ENCODE measurements at regions not wholly inside any gene's neighbourhood (a gene's known extent, or its start where the extent isn't known, plus 50 kb on each side); places are given as distances from the start of the nearest gene placed in this dataset.
"Not testable (repeated sequence)": the region's sequence is repeated elsewhere in the genome, so short reads cannot be mapped to it uniquely, and the experiment has no call there.

DNA sequence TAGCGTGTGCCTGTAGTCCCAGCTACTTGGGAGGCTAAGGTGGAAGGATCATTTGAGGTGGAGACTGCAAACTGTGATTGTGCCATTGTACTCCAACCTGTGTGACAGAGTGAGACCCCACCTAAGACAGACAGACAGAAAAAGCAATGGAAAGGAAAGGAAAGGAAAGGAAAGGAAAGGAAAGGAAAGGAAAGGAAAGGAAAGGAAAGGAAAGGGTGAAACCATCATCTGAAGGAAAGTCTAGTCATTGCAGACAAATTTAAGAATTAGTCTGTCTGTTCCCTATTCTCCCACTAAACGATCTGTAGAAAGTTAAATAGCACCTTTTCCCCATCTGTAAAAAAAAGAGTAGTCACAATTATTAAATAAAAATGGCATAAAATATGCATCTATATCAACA, 91.1 kb upstream of the SKAP2 start:
- no peak for DNase-seq (ENCODE audit: low spot score)

DNA sequence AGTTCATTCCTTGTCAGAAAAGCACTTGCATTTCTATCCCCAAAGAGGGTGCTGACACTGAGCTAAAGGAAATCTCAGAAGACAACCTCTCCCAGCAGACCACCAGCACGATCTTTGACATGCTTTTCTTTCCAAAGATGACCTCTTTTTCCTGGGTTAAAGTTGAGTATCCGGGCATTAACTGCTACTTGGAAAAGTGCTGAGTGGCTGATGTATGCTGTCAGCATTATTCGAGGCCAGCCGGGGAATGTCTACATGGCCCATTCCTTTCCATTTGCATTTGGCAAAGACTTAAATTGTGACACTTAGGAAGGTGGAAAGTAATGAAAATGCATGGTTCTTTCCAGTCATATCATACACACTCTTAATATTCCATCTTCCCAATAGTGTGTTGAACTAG, 90.6 kb upstream of the SKAP2 start:
- DNase-seq (ENCODE audit: low spot score): no peak

DNA sequence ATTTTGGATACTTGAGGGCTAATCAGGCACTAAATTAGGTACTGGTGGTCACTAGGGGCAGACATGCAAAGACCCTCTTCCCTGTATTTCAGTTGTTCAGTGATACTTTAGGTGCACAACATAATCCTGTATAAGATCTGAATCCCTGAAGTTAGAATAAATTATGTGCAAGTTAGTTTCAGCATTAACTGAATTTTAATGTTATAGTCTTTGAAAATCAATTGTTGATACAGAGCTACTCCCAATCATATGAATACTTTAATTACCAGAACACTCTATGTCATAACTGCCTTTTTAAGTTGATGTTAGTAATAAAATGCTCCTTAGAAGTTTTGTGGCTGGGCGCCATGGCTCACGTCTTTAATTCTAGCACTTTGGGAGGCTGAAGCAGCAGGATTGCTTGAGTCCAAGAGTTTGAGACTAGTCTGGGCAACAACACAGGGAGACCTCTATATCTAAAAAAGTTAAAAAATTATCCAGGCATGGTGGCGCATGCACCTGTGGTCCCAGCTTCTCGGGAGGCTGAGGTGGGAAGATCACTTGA, 87.1 kb upstream of the SKAP2 start:
- no peak for DNase-seq (ENCODE audit: low spot score)

- DNase-seq (ENCODE audit: low spot score): no peak
Observed at GRCh38 chr7:26950889-26951288, 86.5 kb upstream of the SKAP2 start.

DNA sequence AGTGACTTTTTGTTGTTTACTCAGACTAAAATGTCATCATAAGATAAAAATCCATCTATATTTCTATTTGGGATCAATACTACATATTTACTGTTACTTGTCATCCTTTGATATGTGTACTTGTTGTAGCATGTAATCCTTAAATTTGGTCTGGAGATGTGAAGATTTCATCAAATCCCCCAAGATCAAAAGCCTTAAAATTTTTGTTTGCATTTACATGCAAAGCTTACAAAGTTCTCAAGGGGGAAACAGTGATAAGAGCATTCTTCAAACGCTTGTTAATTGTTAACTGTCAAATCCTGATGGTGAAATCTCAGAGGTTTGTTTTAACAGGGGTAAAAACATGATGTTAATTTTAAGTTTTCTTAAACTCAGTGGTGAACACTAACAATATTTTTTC, 84.9 kb upstream of the SKAP2 start:
- no peak for DNase-seq (ENCODE audit: low spot score)

DNA sequence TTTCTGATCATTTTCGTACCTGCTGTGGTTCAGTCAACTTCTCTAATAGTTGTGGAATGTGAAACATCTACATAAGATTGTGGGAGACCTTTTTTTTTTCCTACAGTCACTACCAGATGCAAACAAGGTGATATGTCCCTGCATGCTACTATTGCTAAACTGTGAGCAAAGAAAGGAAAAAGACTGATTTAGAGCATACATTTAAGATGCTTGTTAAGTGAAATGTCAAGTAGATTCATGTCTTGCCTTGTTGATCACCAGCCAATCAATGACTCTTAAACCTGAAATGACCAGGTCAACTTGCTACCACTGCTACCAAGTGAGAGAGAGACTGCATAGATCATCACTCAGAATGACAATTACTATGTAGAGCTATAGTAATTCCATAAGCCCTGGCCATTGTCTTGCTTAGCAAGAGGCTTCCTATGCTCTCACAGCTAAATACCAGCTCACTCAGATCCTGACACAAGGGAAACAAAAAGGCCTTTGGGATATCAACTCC, 84.3 kb upstream of the SKAP2 start:
- no peak for DNase-seq (ENCODE audit: low spot score)

DNA sequence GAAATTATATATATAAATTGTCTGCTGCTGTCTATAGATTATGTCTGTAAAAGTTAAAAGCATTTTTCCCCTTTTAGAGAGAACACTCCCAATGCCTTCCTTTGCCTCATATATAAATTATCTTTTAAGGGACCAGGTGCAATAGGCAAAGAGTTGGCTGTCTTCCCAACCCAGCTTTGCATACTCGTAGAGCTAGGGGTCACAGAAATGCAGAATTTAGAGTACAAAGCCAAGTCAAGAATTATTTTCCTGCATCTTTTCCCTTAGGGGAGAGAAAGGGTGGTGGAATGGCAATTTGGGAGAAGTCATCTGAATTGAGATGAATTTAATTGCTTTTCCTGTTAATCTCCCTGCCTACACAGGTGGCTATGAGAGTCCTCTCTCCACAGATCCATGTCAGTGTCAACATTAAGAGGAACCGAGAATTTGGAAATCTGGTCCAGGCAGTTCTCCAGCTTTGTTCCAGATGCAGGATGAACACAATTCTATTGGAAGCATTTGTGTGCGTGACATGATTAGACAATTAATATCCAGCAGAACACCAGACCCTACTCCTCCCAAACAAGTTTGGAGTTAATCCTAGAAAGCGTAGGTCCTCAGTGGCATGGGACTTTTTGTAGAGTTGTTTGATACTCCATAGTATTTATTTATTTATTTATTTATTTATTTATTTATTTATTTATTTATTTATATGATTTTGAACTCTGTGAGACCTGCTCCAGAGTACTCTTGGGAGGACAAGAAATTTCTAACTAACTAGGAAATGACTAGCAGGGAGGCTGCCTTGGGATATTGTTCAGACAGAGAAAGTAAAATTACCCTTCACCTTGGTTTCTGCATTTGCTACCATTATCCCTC, 80.3 kb upstream of the SKAP2 start:
- no peak for DNase-seq (ENCODE audit: low spot score)

DNA sequence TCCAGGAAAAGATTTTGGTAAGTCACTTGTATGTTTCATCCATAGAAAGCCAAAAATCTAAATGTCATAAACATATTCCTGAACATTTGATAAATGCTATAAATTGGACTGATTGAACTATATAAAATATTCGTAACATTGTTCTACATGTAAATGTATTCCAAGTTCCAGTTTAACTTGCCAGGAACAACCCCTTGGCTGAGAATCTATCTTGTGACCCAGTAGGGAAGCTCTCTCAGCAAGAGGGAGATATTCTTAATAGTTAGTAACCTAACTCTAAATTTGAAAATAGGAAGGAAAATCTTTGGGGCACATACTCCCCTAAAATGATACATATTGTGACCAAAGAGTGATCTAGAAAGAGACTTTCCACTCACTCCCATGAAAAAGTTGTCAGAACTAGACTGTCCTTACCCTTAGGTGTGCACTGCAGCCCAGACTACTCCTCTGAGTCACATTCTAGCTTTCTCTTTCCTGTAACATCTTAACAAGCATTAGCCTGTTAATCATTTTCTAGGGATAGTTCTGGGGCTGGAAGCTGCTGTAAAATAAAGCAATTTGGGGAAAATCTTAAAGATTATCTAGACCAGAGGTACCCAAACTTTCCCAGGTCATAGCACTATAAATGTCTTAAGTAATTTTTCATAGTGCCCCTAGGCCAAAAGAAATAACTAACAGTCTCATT, 73.7 kb upstream of the SKAP2 start:
- DNase-seq (ENCODE audit: low spot score): no peak

- DNase-seq (ENCODE audit: low spot score): no peak
Observed at GRCh38 chr7:26937306-26937705, 72.9 kb upstream of the SKAP2 start.

DNA sequence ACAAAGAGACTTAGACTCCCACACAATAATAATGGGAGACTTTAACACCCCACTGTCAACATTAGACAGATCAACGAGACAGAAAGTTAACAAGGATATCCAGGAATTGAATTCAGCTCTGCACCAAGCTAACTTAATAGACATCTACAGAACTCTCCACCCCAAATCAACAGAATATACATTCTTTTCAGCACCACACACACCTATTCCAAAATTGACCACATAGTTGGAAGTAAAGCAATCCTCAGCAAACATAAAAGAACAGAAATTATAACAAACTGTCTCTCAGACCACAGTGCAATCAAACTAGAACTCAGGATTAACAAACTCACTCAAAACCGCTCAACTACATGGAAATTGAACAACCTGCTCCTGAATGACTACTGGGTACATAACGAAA, 68.2 kb upstream of the SKAP2 start:
- not testable (repeated sequence) for DNase-seq (ENCODE audit: low spot score)

DNA sequence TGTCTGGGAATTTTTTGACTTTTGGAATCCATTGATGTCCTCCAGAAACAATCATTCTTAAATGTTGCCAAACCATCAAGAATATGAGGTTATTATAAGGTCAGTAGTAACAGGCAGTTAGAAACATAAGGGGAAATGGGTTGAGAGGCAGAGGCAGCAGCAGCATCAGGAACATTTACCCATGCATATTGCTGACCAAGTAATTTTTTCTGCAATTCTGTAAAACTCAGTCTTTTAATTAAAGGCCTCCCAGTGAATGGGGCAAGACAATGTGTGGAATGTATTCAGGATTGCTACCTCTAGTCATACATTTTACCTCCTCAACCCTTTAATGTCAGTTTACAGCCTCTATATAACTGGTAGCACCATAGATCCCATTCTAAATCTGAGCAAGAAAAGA, 66.5 kb upstream of the SKAP2 start:
- no peak for DNase-seq (ENCODE audit: low spot score)

DNA sequence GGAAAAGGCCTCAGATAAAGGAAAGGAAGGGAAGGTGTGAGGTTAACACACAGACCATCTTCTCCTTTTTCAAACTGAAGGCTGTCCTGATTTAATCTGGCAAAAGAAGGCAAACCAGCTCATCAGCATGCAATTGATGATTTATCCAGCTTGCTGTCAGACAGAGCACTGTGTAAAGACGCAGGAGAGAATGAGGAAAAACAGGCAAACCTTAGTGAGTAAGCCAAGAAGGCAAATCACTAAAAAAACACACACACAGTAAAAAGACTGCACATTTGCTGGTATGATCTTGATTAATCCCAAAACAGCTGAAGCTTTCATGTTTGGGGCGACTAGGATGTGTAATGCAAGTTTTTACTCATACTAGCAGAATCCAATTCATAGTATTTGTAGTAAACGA, 65.8 kb upstream of the SKAP2 start:
- no peak for DNase-seq (ENCODE audit: low spot score)

GRCh38 chr7:26928703-26929347, 64.4 kb upstream of the SKAP2 start:
- DNase-seq (ENCODE audit: low spot score): no peak

GRCh38 chr7:26925768-26926167, 61.4 kb upstream of the SKAP2 start:
- no peak for DNase-seq (ENCODE audit: low spot score)

DNA sequence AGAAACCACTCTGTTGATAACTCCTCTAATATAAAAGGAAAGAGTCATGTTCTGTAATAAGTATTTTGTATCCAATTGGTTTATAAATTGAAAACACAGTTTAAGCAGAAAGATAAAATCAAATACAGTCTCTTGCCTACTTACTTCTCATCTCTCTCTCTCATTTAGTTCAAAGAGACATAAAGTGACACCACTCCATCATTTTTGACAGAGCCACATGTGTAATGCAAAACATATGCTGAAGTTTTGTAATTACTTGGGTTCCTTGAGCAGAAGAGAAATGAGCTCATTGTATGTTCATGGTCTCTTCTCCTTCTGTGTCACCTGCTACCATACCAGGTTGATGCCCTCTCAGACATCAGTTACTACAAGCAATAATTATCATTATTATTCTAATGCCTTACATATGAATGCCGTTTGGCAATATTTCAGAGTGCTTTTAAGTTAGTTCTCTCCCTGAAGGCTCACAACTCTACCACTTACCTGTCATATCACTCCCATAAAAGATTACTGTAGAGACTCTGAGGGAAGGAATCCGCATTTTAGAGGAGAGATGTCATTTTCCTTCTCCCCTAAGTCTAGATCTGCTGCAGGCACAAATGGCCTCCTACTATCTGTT, 59.9 kb upstream of the SKAP2 start:
- no peak for DNase-seq (ENCODE audit: low spot score)

DNA sequence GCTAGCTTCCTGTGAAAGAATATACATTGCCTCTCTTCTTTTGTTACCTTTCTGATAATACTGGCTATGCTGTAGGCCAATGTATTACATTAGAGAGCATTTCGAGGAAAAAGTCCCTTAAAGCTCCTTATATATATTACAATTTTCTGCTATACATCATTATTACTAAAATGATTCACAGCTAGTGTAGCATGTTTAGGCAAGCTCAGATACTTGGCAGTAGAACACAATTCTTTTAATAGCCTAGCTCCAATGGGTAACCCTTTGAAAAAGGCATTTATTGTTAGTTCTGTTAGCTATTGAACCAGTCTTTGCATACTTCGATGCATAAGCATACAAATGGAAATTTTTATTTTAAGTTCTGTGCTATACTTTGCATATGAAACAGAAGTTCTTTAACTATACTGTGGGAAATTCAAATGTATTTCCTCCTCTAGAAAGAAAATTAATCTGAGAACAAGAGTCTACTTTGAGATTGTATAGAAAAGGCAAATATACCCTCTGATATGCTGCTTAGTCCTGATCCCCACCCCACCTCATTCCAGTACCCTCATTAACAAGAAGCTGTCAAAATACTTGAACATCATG, 55.6 kb upstream of the SKAP2 start:
- DNase-seq (ENCODE audit: low spot score): no peak

- no peak for DNase-seq (ENCODE audit: low spot score)
Observed at GRCh38 chr7:26918241-26918640, 53.9 kb upstream of the SKAP2 start.

DNA sequence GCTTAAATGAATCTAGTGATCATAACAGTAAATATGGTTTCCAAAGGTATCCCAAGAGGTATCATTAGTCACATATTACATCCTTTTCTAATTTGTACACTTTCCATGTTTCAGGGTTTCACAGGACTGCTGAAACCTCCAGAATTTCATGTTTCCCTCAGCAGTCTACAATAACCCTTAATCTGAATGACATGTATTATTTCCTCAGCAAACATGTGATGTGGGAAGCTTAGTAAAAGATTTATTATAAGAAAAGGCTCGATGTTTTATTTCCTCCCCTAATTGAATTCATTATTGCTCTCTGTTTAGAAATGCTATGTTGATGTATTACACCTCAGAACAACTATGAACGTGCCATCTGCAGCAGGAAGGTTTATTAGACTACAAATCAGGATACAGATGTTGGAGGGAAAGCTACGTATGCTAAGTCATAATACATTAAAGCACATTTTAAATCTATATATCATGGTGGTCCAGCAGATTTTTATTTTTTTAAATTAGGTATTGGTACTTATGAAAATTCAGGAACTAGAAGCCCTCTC, 52.5 kb upstream of the SKAP2 start:
- no peak for DNase-seq (ENCODE audit: low spot score)

DNA sequence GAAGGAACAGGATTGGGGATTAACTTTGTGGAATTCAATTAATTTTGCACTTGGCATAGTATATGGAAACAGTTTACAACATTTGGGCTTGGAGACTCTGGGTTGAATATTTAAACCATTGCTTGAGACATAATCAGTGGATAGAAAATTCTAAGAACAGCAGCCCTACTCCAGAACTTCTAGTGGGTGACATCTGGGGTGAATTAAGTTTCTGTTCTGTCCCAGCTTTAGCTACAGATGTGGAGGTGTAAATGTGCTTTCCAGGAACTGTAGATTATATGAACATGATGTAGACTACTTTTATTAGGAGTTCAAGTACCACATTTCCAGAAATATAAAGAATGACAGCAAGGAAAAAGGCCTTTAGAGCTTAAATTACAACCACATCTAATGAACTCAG, 51.9 kb upstream of the SKAP2 start:
- DNase-seq (ENCODE audit: low spot score): no peak
